Putamen (tissue), 1 donor: ENCODE measurements at regions not wholly inside any gene's neighbourhood (a gene's known extent, or its start where the extent isn't known, plus 50 kb on each side); places are given as distances from the start of the nearest gene placed in this dataset.

Experiments
- DNase-seq: peaks from one replicate; pipeline ENCODE4 v3.0.0-alpha.2; 2016; ENCODE audit warnings: low spot score

GRCh38 chr1:34330061-34330460 lies 153.4 kb downstream of the C1orf94 start:
- DNase-seq: no peak

- no peak for DNase-seq
These were observed 154.6 kb downstream of the C1orf94 start for GRCh38 chr1:34331020-34331926.

- DNase-seq: no peak
These were observed 156.3 kb downstream of the C1orf94 start for GRCh38 chr1:34332996-34333395.

- DNase-seq: no peak
These were observed 162.2 kb downstream of the C1orf94 start for GRCh38 chr1:34338871-34339270.

- no peak for DNase-seq
These were observed 165.2 kb downstream of the C1orf94 start for GRCh38 chr1:34341896-34342295.

GRCh38 chr1:34342334-34342733 lies 165.6 kb downstream of the C1orf94 start:
- no peak for DNase-seq

- DNase-seq: no peak
These were observed 169.4 kb downstream of the C1orf94 start for GRCh38 chr1:34346128-34346527.

GRCh38 chr1:34353409-34353808 lies 176.7 kb downstream of the C1orf94 start:
- no peak for DNase-seq

- no peak for DNase-seq
These were observed 177.7 kb downstream of the C1orf94 start for GRCh38 chr1:34354367-34354766.

GRCh38 chr1:34356853-34357252 lies 180.1 kb downstream of the C1orf94 start:
- no peak for DNase-seq

GRCh38 chr1:34358636-34359035 lies 181.9 kb downstream of the C1orf94 start:
- no peak for DNase-seq

GRCh38 chr1:34359411-34359810 lies 182.7 kb downstream of the C1orf94 start:
- DNase-seq: no peak

GRCh38 chr1:34360574-34360973 lies 183.9 kb downstream of the C1orf94 start:
- no peak for DNase-seq

GRCh38 chr1:34361121-34361520 lies 184.4 kb downstream of the C1orf94 start:
- no peak for DNase-seq

GRCh38 chr1:34361781-34362357 lies 185.2 kb downstream of the C1orf94 start:
- DNase-seq: no peak

- no peak for DNase-seq
These were observed 186.2 kb downstream of the C1orf94 start for GRCh38 chr1:34362949-34363348.

GRCh38 chr1:34363447-34363846 lies 186.7 kb downstream of the C1orf94 start:
- DNase-seq: no peak

GRCh38 chr1:34363915-34364314 lies 187.2 kb downstream of the C1orf94 start:
- no peak for DNase-seq

- no peak for DNase-seq
These were observed 187.7 kb downstream of the C1orf94 start for GRCh38 chr1:34364376-34364775.

- no peak for DNase-seq
These were observed 188.6 kb downstream of the C1orf94 start for GRCh38 chr1:34365295-34365694.

- no peak for DNase-seq
These were observed 190.3 kb downstream of the C1orf94 start for GRCh38 chr1:34366875-34367624.

GRCh38 chr1:34367954-34368353 lies 191.2 kb downstream of the C1orf94 start:
- no peak for DNase-seq
